PFSK-1 (cell line): ENCODE measurements at regions not wholly inside any gene's neighbourhood (a gene's known extent, or its start where the extent isn't known, plus 50 kb on each side); places are given as distances from the start of the nearest gene placed in this dataset.

Experiments
- FOXP2 ChIP-seq: optimal IDR thresholded peaks from 2 replicates; pipeline ENCODE3; 2011; ENCODE audit warnings: borderline replicate concordance, control low read depth, inconsistent platforms; ENCODE audit not compliant: insufficient read depth; ENCODE audit errors: extremely low read length, extremely low read depth
- POLR2AphosphoS5 ChIP-seq: IDR thresholded peaks from 2 replicates; pipeline ENCODE4 v1.6.1; 2012; ENCODE audit warnings: low read depth, mild to moderate bottlenecking, control low read depth, low read length, moderate library complexity
- SIN3A ChIP-seq: IDR thresholded peaks from 2 replicates; pipeline ENCODE4 v1.6.1; 2012; ENCODE audit warnings: mild to moderate bottlenecking, low read length, moderate library complexity, borderline replicate concordance; ENCODE audit not compliant: insufficient read depth
- TAF1 ChIP-seq: IDR thresholded peaks from 2 replicates; pipeline ENCODE4 v1.6.1; 2012; ENCODE audit warnings: low read length, control low read depth, borderline replicate concordance; ENCODE audit not compliant: insufficient read depth
- TF ChIP-seq, protein P1 (sequence below), 2 experiments: IDR thresholded peaks; 2 replicates each; pipeline versions ENCODE4 v1.6.1 to v1.8.0; 2011 to 2012; ENCODE audit warnings: low read depth in 2 of 2, low read length in 2 of 2, control low read depth in 1 of 2, inconsistent platforms in 1 of 2, mild to moderate bottlenecking in 1 of 2, moderate library complexity in 1 of 2; ENCODE audit not compliant: insufficient read depth in 1 of 2

GRCh38 chr2:215772003-215772402 is 241.3 kb downstream of the MREG start:
- no peak for TF ChIP-seq SIN3A
- TF ChIP-seq, protein P1, sequence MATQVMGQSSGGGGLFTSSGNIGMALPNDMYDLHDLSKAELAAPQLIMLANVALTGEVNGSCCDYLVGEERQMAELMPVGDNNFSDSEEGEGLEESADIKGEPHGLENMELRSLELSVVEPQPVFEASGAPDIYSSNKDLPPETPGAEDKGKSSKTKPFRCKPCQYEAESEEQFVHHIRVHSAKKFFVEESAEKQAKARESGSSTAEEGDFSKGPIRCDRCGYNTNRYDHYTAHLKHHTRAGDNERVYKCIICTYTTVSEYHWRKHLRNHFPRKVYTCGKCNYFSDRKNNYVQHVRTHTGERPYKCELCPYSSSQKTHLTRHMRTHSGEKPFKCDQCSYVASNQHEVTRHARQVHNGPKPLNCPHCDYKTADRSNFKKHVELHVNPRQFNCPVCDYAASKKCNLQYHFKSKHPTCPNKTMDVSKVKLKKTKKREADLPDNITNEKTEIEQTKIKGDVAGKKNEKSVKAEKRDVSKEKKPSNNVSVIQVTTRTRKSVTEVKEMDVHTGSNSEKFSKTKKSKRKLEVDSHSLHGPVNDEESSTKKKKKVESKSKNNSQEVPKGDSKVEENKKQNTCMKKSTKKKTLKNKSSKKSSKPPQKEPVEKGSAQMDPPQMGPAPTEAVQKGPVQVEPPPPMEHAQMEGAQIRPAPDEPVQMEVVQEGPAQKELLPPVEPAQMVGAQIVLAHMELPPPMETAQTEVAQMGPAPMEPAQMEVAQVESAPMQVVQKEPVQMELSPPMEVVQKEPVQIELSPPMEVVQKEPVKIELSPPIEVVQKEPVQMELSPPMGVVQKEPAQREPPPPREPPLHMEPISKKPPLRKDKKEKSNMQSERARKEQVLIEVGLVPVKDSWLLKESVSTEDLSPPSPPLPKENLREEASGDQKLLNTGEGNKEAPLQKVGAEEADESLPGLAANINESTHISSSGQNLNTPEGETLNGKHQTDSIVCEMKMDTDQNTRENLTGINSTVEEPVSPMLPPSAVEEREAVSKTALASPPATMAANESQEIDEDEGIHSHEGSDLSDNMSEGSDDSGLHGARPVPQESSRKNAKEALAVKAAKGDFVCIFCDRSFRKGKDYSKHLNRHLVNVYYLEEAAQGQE (IDR thresholded peaks at IDR 0.05; ENCODE audit: insufficient read depth in 1 of 2, low read depth in 2 of 2, low read length in 2 of 2) = no peak
- TF ChIP-seq TAF1 = no peak
- no peak for TF ChIP-seq POLR2AphosphoS5
- no peak for TF ChIP-seq FOXP2
